Panc1 (cell line): ENCODE measurements at regions not wholly inside any gene's neighbourhood (a gene's known extent, or its start where the extent isn't known, plus 50 kb on each side); places are given as distances from the start of the nearest gene placed in this dataset.

Source experiments
- ATAC-seq: fragments of 200-7000 bp; cut with Tn5 transposase; 2 replicates; pipeline ENCODE4 v1.9.1; 2020; ENCODE audit warnings: mild to moderate bottlenecking, moderate library complexity
- BruUV-seq: library from RNA; stranded (reverse); fragments of 400-500 nt; replicated peaks from 2 replicates; lab custom pipeline; 2021; lab: Mats Ljungman, UMichigan
- CTCF ChIA-PET: fragments of 300-600 bp; sonication (Branson Sonifier 250); formaldehyde crosslinking; loops from one replicate; lab custom pipeline; 2022; ENCODE audit warnings: antibody characterized with exemption; lab: Charles Lee
- POLR2A ChIA-PET: fragments of 300-600 bp; sonication (Branson Sonifier 250); formaldehyde crosslinking; loops from one replicate; lab custom pipeline; 2022; ENCODE audit warnings: antibody characterized with exemption; lab: Charles Lee
- DNase-seq: peaks from one replicate; pipeline ENCODE4 v3.0.0-alpha.2; 2010; ENCODE audit warnings: low read depth, low spot score
- H3K27ac ChIP-seq: 2 replicates; pipeline ENCODE4 v1.5.1; 2011; ENCODE audit warnings: mild to moderate bottlenecking, low read length, inconsistent platforms
- H3K27me3 ChIP-seq: fragments of 200-500 bp; sonication (Bioruptor generic); 2 replicates; pipeline ENCODE4 v1.6.0; 2014; ENCODE audit warnings: low read length, inconsistent platforms; ENCODE audit not compliant: control insufficient read depth, insufficient read depth
- H3K36me3 ChIP-seq: fragments of 200-500 bp; sonication (Bioruptor generic); 2 replicates; pipeline ENCODE4 v1.5.1; 2014; ENCODE audit warnings: inconsistent platforms, mild to moderate bottlenecking, low read length, moderate library complexity; ENCODE audit not compliant: control insufficient read depth, insufficient read depth
- H3K4me1 ChIP-seq: 2 replicates; pipeline ENCODE4 v1.5.1; 2011; ENCODE audit warnings: inconsistent platforms, mild to moderate bottlenecking, low read length, moderate library complexity; ENCODE audit not compliant: control insufficient read depth, insufficient read depth
- H3K4me3 ChIP-seq, 2 experiments: 2 replicates each; pipeline ENCODE4 v1.5.1; 2011 to 2012; ENCODE audit warnings: low read depth in 2 of 2, low read length in 2 of 2, mild to moderate bottlenecking in 2 of 2, inconsistent platforms in 1 of 2, moderate library complexity in 1 of 2
- H3K9me3 ChIP-seq: fragments of 200-500 bp; sonication (Bioruptor generic); 2 replicates; pipeline ENCODE4 v1.5.1; 2014; ENCODE audit warnings: low read depth, mild to moderate bottlenecking, inconsistent platforms, low read length, moderate library complexity; ENCODE audit not compliant: control insufficient read depth, insufficient read depth
- CTCF ChIP-seq: fragments of 450-650 bp; IDR thresholded peaks from 2 replicates; pipeline ENCODE4 v1.5.1; 2017; ENCODE audit warnings: mild to moderate bottlenecking
- POLR2AphosphoS5 ChIP-seq: IDR thresholded peaks from 2 replicates; pipeline ENCODE4 v1.6.1; 2012; ENCODE audit warnings: mild to moderate bottlenecking, low read depth, low read length, moderate library complexity
- REST ChIP-seq, 2 experiments: IDR thresholded peaks; 2 replicates each; pipeline ENCODE4 v1.6.1; 2011 to 2012; ENCODE audit warnings: low read depth in 2 of 2, control low read depth in 1 of 2, low read length in 1 of 2, mild to moderate bottlenecking in 1 of 2, moderate library complexity in 1 of 2; ENCODE audit not compliant: insufficient read depth in 1 of 2
- SIN3A ChIP-seq: IDR thresholded peaks from 2 replicates; pipeline ENCODE4 v1.6.1; 2012; ENCODE audit warnings: low read depth, mild to moderate bottlenecking, low read length, moderate library complexity, borderline replicate concordance; ENCODE audit not compliant: insufficient read depth
- TCF7L2 ChIP-seq: IDR thresholded peaks from 2 replicates; pipeline ENCODE4 v1.6.1; 2011; ENCODE audit warnings: mild to moderate bottlenecking, low read depth, low read length, inconsistent platforms
- in situ Hi-C: cut with HindIII; loops from 2 replicates; pipeline ENCODE4 v1.10.0; 2016; ENCODE audit warnings: low sequenced_read_pairs, low pct_unique_long_range_greater_than_20kb
- intact Hi-C: fragments of 100-400 bp; cut with micrococcal nuclease; formaldehyde crosslinking; loops from one replicate; pipeline ENCODE4 v1.10.0; 2022; ENCODE audit not compliant: unreplicated experiment

GRCh38 chr1:113007706-113008364 is 51.8 kb upstream of the SLC16A1 start:
- CTCF ChIA-PET, result no interaction called here
- Histone ChIP-seq H3K9me3 (no peaks in the 10 kb centered on the region), H3K4me1 (no peaks in the 10 kb centered on the region), H3K27me3 (no peaks in the 10 kb centered on the region), H3K36me3 (no peaks in the 10 kb centered on the region), H3K4me3 (no peak overlapping the region), H3K27ac (no peak overlapping the region)
- intact Hi-C loops (no loop called here), in situ Hi-C loops (no loop called here)
- no peak for DNase-seq
- POLR2A ChIA-PET, result interaction anchor here (0.5 to 0.6 kb wide), 2 partner anchors 20 to 263 kb away, joined by 4 to 9 read pairs; no protein-coding TSS in a partner anchor
- ATAC-seq, result no peak
- no TSS peak for BruUV-seq
- TF ChIP-seq REST (IDR thresholded peaks at IDR 0.05; ENCODE audit: insufficient read depth in 1 of 2, low read depth in 2 of 2, low read length in 1 of 2), result no peak
- TF ChIP-seq POLR2AphosphoS5, result no peak
- no peak for TF ChIP-seq SIN3A
- no peak for TF ChIP-seq CTCF
- TF ChIP-seq TCF7L2, result no peak

GRCh38 chr1:113008365-113008714 is 52.3 kb upstream of the SLC16A1 start:
- no peaks in the 10 kb centered on the region for H3K9me3 ChIP-seq
- no TSS peak for BruUV-seq
- TF ChIP-seq REST (IDR thresholded peaks at IDR 0.05; ENCODE audit: insufficient read depth in 1 of 2, low read depth in 2 of 2, low read length in 1 of 2) (no peak), POLR2AphosphoS5 (no peak), TCF7L2 (no peak), CTCF (no peak), SIN3A (no peak)
- H3K36me3 ChIP-seq, result no peaks in the 10 kb centered on the region
- H3K4me1 ChIP-seq, result no peaks in the 10 kb centered on the region
- H3K4me3 ChIP-seq, result no peak overlapping the region
- intact Hi-C loops, result no loop called here
- ATAC-seq, result no peak
- ChIA-PET POLR2A (interaction anchor here (0.6 to 0.7 kb wide), 2 partner anchors 9 to 264 kb away, joined by 4 to 10 read pairs; no protein-coding TSS in a partner anchor), CTCF (interaction anchor here (0.7 kb wide), 1 partner anchor 93 kb away, joined by 13 read pairs; no protein-coding TSS in a partner anchor)
- DNase-seq, result no peak
- in situ Hi-C loops, result no loop called here
- H3K27ac ChIP-seq, result no peak overlapping the region
- no peaks in the 10 kb centered on the region for H3K27me3 ChIP-seq
